ENCODE measurements at regions not wholly inside any gene's neighbourhood (a gene's known extent, or its start where the extent isn't known, plus 50 kb on each side); places are given as distances from the start of the nearest gene placed in this dataset.

- DNase-seq (ENCODE audit: low spot score): no peak
Observed at GRCh38 chr6:92050216-92050615, 1369.1 kb downstream of the EPHA7 start.

- DNase-seq (ENCODE audit: low spot score): no peak
Observed at GRCh38 chr6:92047860-92048259, 1371.5 kb downstream of the EPHA7 start.

DNA sequence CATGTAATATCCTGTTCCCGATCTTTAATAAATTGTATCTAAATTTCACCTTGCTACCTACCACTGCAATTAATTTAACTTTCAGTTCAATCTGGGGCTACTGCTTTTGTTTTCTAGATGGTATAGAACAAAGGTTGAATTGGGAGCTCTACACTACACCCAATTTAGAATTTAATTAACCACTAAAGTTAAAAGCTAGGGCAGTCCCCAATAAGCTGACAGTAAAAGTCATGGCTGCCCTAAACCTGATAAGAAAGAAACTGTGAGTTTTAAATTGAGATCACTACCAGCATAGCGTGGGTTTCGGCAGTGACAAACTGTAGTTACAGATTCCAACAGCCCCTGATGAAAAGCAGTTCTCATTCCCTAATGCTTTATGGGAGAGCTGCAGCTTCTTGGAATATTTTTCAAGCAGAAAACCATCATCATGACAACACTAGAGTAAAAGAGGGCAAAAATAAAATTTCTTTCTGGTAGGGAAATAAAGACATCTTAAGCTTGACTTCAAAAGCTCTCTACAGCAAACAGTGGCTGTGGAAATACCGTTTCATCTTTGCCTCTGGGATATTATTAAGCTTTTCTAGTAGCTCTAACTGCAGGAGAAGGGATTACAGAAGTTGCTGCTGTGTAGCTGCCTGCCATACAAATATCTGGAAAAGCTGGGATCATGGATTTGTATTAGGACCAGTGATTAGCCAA lies 1372.1 kb downstream of the EPHA7 start:
- DNase-seq (ENCODE audit: low spot score): no peak

- DNase-seq (ENCODE audit: low spot score): no peak
Observed at GRCh38 chr6:92044312-92044711, 1375.0 kb downstream of the EPHA7 start.

- DNase-seq (ENCODE audit: low spot score): no peak
Observed at GRCh38 chr6:92043777-92044176, 1375.6 kb downstream of the EPHA7 start.

DNA sequence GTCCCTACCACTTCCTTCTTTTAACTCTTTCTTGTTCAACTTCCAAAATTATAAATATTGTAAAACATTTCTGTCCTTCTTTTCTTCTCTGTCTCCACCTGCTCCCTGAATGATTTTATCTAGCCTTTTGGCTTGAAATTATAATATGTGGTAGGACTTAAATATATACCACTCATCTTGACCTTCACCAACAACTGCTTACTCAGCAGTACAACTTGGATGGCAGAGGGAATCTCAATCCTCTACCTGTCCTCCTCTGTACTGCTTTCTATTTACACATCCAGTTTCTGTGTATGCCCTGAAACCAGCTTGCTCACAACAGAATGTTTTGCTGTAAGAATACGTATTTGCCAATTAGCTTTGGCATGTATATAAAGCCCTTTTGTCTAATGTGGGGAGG lies 1392.5 kb downstream of the EPHA7 start:
- no peak for DNase-seq (ENCODE audit: low spot score)

- no peak for DNase-seq (ENCODE audit: low spot score)
Observed at GRCh38 chr6:92024881-92025280, 1394.5 kb downstream of the EPHA7 start.

- no peak for DNase-seq (ENCODE audit: low spot score)
Observed at GRCh38 chr6:92024110-92024509, 1395.2 kb downstream of the EPHA7 start.

DNA sequence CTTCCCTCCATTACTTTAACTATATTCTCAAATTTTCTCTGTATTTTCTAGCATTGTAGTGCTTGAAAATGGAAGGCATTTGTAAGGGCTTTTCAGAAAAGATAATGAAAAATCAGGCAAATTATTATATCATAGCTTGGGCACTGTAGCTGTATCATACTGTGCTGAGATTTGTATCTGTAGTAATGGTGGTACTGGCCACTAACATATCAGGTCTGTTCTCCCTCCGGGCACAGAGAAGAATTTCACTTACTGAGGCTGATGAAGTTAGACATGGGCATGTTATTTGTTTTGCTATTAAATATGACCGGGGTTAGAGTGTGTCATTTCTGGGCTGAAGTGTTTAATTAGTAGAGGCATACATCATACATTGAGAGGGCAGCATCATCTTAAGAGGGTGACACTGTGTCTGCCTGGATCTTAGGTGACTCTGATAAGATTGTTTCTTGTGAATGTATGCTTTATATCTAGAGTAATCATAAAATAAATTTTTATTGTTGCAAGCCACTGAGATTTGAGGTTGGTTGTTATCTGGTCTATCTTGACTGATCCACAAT lies 1395.9 kb downstream of the EPHA7 start:
- no peak for DNase-seq (ENCODE audit: low spot score)

DNA sequence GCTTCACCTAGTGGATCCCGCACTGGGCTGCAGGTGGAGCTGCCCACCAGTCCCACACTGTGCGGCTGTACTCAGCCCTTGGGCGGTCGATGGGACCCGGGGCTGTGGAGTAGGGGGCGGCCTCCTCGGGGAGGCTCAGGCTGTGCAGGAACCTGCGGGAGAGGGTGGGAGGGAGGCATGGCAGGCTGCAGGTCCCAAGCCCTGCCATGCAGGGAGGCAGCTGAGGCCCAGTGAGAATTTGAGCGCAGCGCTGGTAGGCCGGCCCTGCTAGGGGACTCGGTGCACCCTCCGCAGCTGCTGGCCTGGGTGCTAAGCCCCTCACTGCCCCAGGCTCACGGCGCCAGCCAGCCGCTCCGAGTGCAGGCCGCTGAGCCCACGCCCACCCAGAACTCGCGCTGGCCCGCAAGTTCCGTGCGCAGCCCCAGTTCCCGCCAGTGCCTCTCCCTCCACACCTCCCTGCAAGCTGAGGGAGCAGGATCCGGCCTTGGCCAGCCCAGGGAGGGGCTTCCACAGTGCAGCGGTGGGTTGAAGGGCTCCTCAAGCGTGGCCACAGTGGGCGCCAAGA lies 1407.6 kb downstream of the EPHA7 start:
- DNase-seq (ENCODE audit: low spot score): no peak

- DNase-seq (ENCODE audit: low spot score): no peak
Observed at GRCh38 chr6:92008757-92009502, 1410.4 kb downstream of the EPHA7 start.

GRCh38 chr6:92000112-92000511 lies 1413.2 kb upstream of the MAP3K7 start:
- DNase-seq (ENCODE audit: low spot score): no peak

- DNase-seq (ENCODE audit: low spot score): no peak
Observed at GRCh38 chr6:91994787-91995186, 1407.9 kb upstream of the MAP3K7 start.

GRCh38 chr6:91982559-91982958 lies 1395.7 kb upstream of the MAP3K7 start:
- DNase-seq (ENCODE audit: low spot score): no peak

DNA sequence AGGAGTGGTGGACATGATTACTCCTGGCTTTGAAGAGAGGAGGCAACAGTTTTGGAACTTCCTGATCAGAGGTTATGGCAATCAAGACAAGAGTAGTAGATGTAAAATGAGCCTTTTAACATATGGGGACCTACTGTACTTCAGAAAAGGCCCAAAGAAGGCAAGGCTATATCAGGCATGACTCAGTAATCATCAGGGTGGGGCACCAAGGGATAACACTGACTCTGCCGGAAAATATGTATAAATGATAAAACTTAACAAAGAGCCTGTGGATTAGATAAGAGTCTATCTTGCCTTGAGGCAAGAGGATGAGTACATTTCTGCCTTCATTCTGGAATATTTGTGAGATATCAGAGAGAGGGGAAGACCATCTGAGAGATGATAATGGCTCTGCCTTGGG lies 1389.9 kb upstream of the MAP3K7 start:
- no peak for DNase-seq (ENCODE audit: low spot score)

DNA sequence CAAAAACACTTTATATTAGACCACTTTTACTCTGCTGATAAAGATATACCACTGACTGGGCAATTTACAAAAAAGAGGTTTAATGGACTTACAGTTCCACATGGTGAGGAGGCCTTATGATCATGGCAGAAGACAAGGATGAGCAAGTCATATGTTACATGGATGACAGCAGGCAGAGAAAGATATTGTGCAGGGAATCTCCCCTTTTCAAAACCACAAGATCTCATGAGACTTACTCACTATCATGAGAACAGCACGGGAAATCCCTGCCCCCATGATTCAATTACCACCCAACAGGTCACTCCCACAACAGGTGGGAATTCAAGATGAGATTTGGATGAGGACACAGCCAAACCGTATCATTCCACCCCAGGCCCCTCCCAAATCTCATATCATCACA lies 1383.8 kb upstream of the MAP3K7 start:
- DNase-seq (ENCODE audit: low spot score): no peak

DNA sequence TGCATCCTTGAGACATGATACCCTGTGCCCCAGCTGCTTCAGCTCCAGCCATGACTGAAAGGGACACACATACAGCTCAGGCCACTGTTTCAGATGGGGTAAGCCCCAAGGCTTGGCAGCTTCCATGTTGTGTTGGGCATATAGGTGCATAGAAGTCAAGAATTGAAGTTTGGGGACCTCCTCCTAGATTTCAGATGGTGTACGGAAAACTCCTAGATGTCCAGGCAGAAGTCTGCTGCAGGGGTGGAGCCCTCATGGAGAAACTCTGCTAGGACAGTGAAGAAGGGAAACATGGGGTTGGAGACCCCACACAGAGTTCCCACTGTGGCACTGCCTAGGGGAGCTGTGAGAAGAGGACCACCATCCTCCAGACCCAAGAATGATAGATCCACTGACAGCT lies 1379.0 kb upstream of the MAP3K7 start:
- DNase-seq (ENCODE audit: low spot score): no peak

DNA sequence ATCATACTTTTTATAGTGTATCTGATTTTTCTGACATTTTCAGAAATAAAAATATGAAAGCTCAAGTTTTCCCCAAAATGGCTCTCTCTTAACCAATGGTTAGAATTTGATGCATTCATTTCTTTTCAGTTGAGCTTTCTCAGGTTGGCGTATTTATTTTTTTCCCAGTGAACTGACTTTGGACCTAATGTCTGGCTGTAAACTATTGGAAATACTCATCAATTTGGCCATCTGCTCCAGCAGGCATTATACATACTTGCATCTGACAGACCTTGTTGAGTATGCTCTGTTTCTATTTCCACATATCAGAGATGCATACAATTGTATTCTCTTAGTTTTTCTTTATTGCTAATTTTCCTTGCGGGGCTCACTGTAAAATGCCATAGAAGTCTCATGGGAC lies 1374.8 kb upstream of the MAP3K7 start:
- DNase-seq (ENCODE audit: low spot score): no peak

DNA sequence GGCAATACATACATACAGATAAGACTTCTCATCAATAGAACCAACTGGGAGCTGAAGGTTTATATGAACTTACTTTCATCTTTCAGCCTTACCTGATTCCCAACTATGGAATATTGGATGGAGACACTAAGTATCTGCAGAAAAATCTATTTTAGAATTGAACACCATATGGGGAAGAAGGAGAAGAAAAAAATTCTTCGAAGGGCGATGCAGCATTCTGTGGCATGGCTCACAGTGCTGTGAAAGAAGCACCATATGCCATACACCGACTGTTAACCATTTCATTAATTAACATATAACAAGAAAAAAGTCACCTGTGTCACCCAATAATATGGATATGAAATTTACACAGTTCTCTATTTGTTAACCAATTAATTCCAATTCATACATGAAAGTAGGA lies 1374.4 kb upstream of the MAP3K7 start:
- no peak for DNase-seq (ENCODE audit: low spot score)

GRCh38 chr6:91941838-91942237 lies 1355.0 kb upstream of the MAP3K7 start:
- DNase-seq (ENCODE audit: low spot score): no peak

DNA sequence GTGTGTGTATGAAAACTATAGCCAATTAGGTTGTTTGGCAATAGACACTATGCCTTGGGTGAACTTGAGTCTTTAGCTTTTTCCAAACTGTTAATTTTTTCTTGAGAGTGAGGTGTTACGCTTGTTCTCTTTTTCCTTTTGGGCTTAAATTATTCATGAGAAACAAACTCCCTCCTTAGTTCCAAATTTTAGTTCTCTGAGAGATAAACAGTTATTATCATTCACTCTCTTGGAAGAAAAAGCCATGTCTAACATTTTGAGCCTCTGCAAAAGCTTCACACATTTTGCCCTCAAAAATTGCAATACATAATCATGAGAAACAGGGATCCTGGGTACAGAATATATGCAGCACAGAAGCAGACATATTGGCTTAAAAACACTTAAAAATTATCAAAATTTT lies 1353.9 kb upstream of the MAP3K7 start:
- no peak for DNase-seq (ENCODE audit: low spot score)

DNA sequence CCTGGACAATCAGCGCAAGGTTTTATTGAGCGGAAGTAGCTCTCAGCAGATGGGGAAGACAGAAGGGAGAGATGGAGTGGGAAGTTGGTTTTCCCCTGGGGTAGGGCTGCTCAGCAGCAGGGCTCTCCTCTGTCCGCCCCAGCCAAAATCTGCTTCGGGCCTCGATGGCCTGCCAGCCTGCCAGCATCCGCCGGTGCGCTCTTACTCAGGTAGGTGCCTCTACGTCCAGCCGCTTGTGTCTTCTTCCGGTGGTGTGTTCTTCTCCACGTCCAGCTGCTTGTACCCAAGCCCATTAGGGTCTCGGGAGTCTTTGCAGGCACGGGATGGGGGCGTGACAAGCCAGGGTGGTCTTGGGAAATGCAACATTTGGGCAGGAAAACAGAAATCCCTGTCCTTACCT lies 1340.0 kb upstream of the MAP3K7 start:
- DNase-seq (ENCODE audit: low spot score): no peak

GRCh38 chr6:91926361-91926760 lies 1339.5 kb upstream of the MAP3K7 start:
- DNase-seq (ENCODE audit: low spot score): no peak
